ENCODE measurements at regions not wholly inside any gene's neighbourhood (a gene's known extent, or its start where the extent isn't known, plus 50 kb on each side); places are given as distances from the start of the nearest gene placed in this dataset.

- no peak for DNase-seq
Observed at GRCh38 chr12:88251798-88252197, 109.7 kb downstream of the TMTC3 start.

- no peak for DNase-seq
Observed at GRCh38 chr12:88253371-88253978, 111.4 kb downstream of the TMTC3 start.

GRCh38 chr12:88255224-88255623 is 113.1 kb downstream of the TMTC3 start:
- DNase-seq, result no peak

- no peak for DNase-seq
Observed at GRCh38 chr12:88255847-88256246, 113.7 kb downstream of the TMTC3 start.

- DNase-seq, result no peak
Observed at GRCh38 chr12:88258396-88258795, 116.3 kb downstream of the TMTC3 start.

- no peak for DNase-seq
Observed at GRCh38 chr12:88266806-88267360, 124.8 kb downstream of the TMTC3 start.

GRCh38 chr12:88267630-88268029 is 125.5 kb downstream of the TMTC3 start:
- no peak for DNase-seq

GRCh38 chr12:88272456-88272855 is 130.3 kb downstream of the TMTC3 start:
- DNase-seq, result no peak

GRCh38 chr12:88273450-88273849 is 131.3 kb downstream of the TMTC3 start:
- DNase-seq, result no peak

- DNase-seq, result no peak
Observed at GRCh38 chr12:88273875-88274274, 131.8 kb downstream of the TMTC3 start.

GRCh38 chr12:88291498-88292131 is 149.5 kb downstream of the TMTC3 start:
- no peak for DNase-seq

- DNase-seq, result no peak
Observed at GRCh38 chr12:88298014-88298682, 156.0 kb downstream of the TMTC3 start.

- no peak for DNase-seq
Observed at GRCh38 chr12:88298761-88299242, 156.7 kb downstream of the TMTC3 start.

GRCh38 chr12:88299567-88300101 is 157.5 kb downstream of the TMTC3 start:
- no peak for DNase-seq

GRCh38 chr12:88300931-88301330 is 158.8 kb downstream of the TMTC3 start:
- DNase-seq, result no peak

GRCh38 chr12:88303335-88303734 is 161.2 kb downstream of the TMTC3 start:
- no peak for DNase-seq

- DNase-seq, result no peak
Observed at GRCh38 chr12:88305254-88305890, 163.3 kb downstream of the TMTC3 start.

- no peak for DNase-seq
Observed at GRCh38 chr12:88306471-88307069, 164.5 kb downstream of the TMTC3 start.

- no peak for DNase-seq
Observed at GRCh38 chr12:88307961-88308360, 165.9 kb downstream of the TMTC3 start.

- no peak for DNase-seq
Observed at GRCh38 chr12:88308825-88309224, 166.7 kb downstream of the TMTC3 start.

GRCh38 chr12:88309546-88309945 is 167.4 kb downstream of the TMTC3 start:
- no peak for DNase-seq

- DNase-seq, result no peak
Observed at GRCh38 chr12:88310069-88310468, 168.0 kb downstream of the TMTC3 start.

- no peak for DNase-seq
Observed at GRCh38 chr12:88310666-88311065, 168.6 kb downstream of the TMTC3 start.

Data from NCI-H510A (cell line).